HG03060 (cell line): ENCODE measurements at regions not wholly inside any gene's neighbourhood (a gene's known extent, or its start where the extent isn't known, plus 50 kb on each side); places are given as distances from the start of the nearest gene placed in this dataset.

Experiments used
- ATAC-seq: cut with Tn5 transposase; IDR thresholded peaks from one replicate; pipeline ENCODE4 v1.9.1; 2021; ENCODE audit warnings: low read depth, moderate number of reproducible peaks; ENCODE audit not compliant: unreplicated experiment

GRCh38 chr15:81987628-81988027 lies 58.2 kb downstream of the MEX3B start:
- no peak for ATAC-seq

- ATAC-seq, result no peak
These were observed 62.3 kb downstream of the MEX3B start for GRCh38 chr15:81983497-81983896.

- no peak for ATAC-seq
These were observed 63.0 kb downstream of the MEX3B start for GRCh38 chr15:81982808-81983207.

- ATAC-seq, result no peak
These were observed 63.9 kb downstream of the MEX3B start for GRCh38 chr15:81981908-81982307.

- ATAC-seq, result no peak
These were observed 68.4 kb downstream of the MEX3B start for GRCh38 chr15:81977464-81977863.

- no peak for ATAC-seq
These were observed 77.1 kb downstream of the MEX3B start for GRCh38 chr15:81968691-81969090.

- ATAC-seq, result no peak
These were observed 79.2 kb downstream of the MEX3B start for GRCh38 chr15:81966631-81967030.

GRCh38 chr15:81962482-81962881 lies 83.3 kb downstream of the MEX3B start:
- no peak for ATAC-seq

GRCh38 chr15:81959196-81959595 lies 86.6 kb downstream of the MEX3B start:
- no peak for ATAC-seq

GRCh38 chr15:81957698-81958097 lies 88.1 kb downstream of the MEX3B start:
- no peak for ATAC-seq

- no peak for ATAC-seq
These were observed 90.3 kb downstream of the MEX3B start for GRCh38 chr15:81955382-81956062.

- no peak for ATAC-seq
These were observed 91.5 kb downstream of the MEX3B start for GRCh38 chr15:81954158-81954783.

- ATAC-seq, result no peak
These were observed 94.9 kb downstream of the MEX3B start for GRCh38 chr15:81950841-81951414.

- ATAC-seq, result peak; percentile 54
These were observed 97.1 kb downstream of the MEX3B start for GRCh38 chr15:81948751-81949150.

- ATAC-seq, result no peak
These were observed 97.6 kb downstream of the MEX3B start for GRCh38 chr15:81948222-81948621.

GRCh38 chr15:81947548-81947947 lies 98.3 kb downstream of the MEX3B start:
- no peak for ATAC-seq

- ATAC-seq, result no peak
These were observed 100.7 kb downstream of the MEX3B start for GRCh38 chr15:81945014-81945615.

- no peak for ATAC-seq
These were observed 103.1 kb downstream of the MEX3B start for GRCh38 chr15:81942655-81943195.

GRCh38 chr15:81942157-81942556 lies 103.7 kb downstream of the MEX3B start:
- ATAC-seq, result no peak

GRCh38 chr15:81941479-81941878 lies 104.3 kb downstream of the MEX3B start:
- ATAC-seq, result no peak
